HG02884 (cell line): ENCODE measurements at regions not wholly inside any gene's neighbourhood (a gene's known extent, or its start where the extent isn't known, plus 50 kb on each side); places are given as distances from the start of the nearest gene placed in this dataset.
"Not testable (repeated sequence)": the region's sequence is repeated elsewhere in the genome, so short reads cannot be mapped to it uniquely, and the experiment has no call there.

Experiments used
- ATAC-seq: cut with Tn5 transposase; IDR thresholded peaks from one replicate; pipeline ENCODE4 v1.9.1; 2021; ENCODE audit warnings: mild to moderate bottlenecking, moderate library complexity; ENCODE audit not compliant: unreplicated experiment

GRCh38 chr1:218904416-218904815, 269.3 kb upstream of the LYPLAL1 start:
- ATAC-seq = no peak

- ATAC-seq = no peak
Observed at GRCh38 chr1:218916720-218917119, 257.0 kb upstream of the LYPLAL1 start.

GRCh38 chr1:218917656-218918055, 256.0 kb upstream of the LYPLAL1 start:
- ATAC-seq = no peak

GRCh38 chr1:218925777-218926176, 247.9 kb upstream of the LYPLAL1 start:
- ATAC-seq = no peak

GRCh38 chr1:218926631-218927030, 247.0 kb upstream of the LYPLAL1 start:
- no peak for ATAC-seq

GRCh38 chr1:218930000-218930399, 243.7 kb upstream of the LYPLAL1 start:
- ATAC-seq = no peak

GRCh38 chr1:218930472-218931241, 243.0 kb upstream of the LYPLAL1 start:
- no peak for ATAC-seq

- no peak for ATAC-seq
Observed at GRCh38 chr1:218931324-218931723, 242.4 kb upstream of the LYPLAL1 start.

- no peak for ATAC-seq
Observed at GRCh38 chr1:218933513-218933912, 240.2 kb upstream of the LYPLAL1 start.

GRCh38 chr1:218935408-218935807, 238.3 kb upstream of the LYPLAL1 start:
- not testable (repeated sequence) for ATAC-seq

- no peak for ATAC-seq
Observed at GRCh38 chr1:218938259-218938658, 235.4 kb upstream of the LYPLAL1 start.

GRCh38 chr1:218939095-218939494, 234.6 kb upstream of the LYPLAL1 start:
- no peak for ATAC-seq

GRCh38 chr1:218942431-218942830, 231.2 kb upstream of the LYPLAL1 start:
- no peak for ATAC-seq

GRCh38 chr1:218943371-218943770, 230.3 kb upstream of the LYPLAL1 start:
- no peak for ATAC-seq

GRCh38 chr1:218945050-218945449, 228.6 kb upstream of the LYPLAL1 start:
- ATAC-seq = no peak

- ATAC-seq = no peak
Observed at GRCh38 chr1:218946147-218946546, 227.5 kb upstream of the LYPLAL1 start.

- no peak for ATAC-seq
Observed at GRCh38 chr1:218948446-218948845, 225.2 kb upstream of the LYPLAL1 start.

- ATAC-seq = no peak
Observed at GRCh38 chr1:218953386-218953785, 220.3 kb upstream of the LYPLAL1 start.

GRCh38 chr1:218957971-218958370, 215.7 kb upstream of the LYPLAL1 start:
- no peak for ATAC-seq

GRCh38 chr1:218959784-218960183, 213.9 kb upstream of the LYPLAL1 start:
- no peak for ATAC-seq

GRCh38 chr1:218964471-218965185, 209.1 kb upstream of the LYPLAL1 start:
- ATAC-seq = no peak

GRCh38 chr1:218965821-218966220, 207.9 kb upstream of the LYPLAL1 start:
- ATAC-seq = no peak
